Activated B cell treated with CpG ODN at 0.5 μM for 24 hours (primary cell): ENCODE measurements at regions not wholly inside any gene's neighbourhood (a gene's known extent, or its start where the extent isn't known, plus 50 kb on each side); places are given as distances from the start of the nearest gene placed in this dataset.

ENCODE experiments used
- ATAC-seq: fragments of 200-7000 bp; cut with Tn5 transposase; one replicate; pipeline ENCODE4 v1.10.0; 2021; ENCODE audit warnings: low read depth, mild to moderate bottlenecking, moderate library complexity
- CTCF ChIA-PET: fragments of 350-600 bp; sonication (Branson Sonifier 250); formaldehyde crosslinking; loops from one replicate; lab custom pipeline; 2021; ENCODE audit warnings: antibody characterized with exemption; lab: Charles Lee
- POLR2A ChIA-PET: fragments of 350-600 bp; sonication (Branson Sonifier 250); formaldehyde crosslinking; loops from one replicate; lab custom pipeline; 2021; ENCODE audit warnings: antibody characterized with exemption; lab: Charles Lee
- DNase-seq: peaks from one replicate; pipeline ENCODE4 v3.0.0; 2022
- H3K27ac Mint-ChIP-seq: one replicate; pipeline ENCODE4 v1.8.0; 2020; ENCODE audit warnings: mixed read lengths
- H3K27me3 Mint-ChIP-seq: one replicate; pipeline ENCODE4 v1.8.0; 2021; ENCODE audit warnings: mixed read lengths
- H3K36me3 Mint-ChIP-seq: one replicate; pipeline ENCODE4 v1.8.0; 2021; ENCODE audit warnings: low read depth, mixed read lengths
- H3K4me1 Mint-ChIP-seq: one replicate; pipeline ENCODE4 v1.8.0; 2021; ENCODE audit warnings: mixed read lengths
- H3K4me3 Mint-ChIP-seq: one replicate; pipeline ENCODE4 v1.8.0; 2020; ENCODE audit warnings: mild to moderate bottlenecking, mixed read lengths
- H3K9me3 Mint-ChIP-seq: one replicate; pipeline ENCODE4 v1.8.0; 2020; ENCODE audit warnings: mixed read lengths
- intact Hi-C: fragments of 100-400 bp; cut with micrococcal nuclease; formaldehyde crosslinking; loops from one replicate; pipeline ENCODE4 v1.15.1; 2024
- TF ChIP-seq, protein P1 (sequence below): fragments of 200-600 bp; IDR thresholded peaks from one replicate; pipeline ENCODE4 v1.8.0; 2022; ENCODE audit warnings: antibody characterized with exemption, mild to moderate bottlenecking

DNA sequence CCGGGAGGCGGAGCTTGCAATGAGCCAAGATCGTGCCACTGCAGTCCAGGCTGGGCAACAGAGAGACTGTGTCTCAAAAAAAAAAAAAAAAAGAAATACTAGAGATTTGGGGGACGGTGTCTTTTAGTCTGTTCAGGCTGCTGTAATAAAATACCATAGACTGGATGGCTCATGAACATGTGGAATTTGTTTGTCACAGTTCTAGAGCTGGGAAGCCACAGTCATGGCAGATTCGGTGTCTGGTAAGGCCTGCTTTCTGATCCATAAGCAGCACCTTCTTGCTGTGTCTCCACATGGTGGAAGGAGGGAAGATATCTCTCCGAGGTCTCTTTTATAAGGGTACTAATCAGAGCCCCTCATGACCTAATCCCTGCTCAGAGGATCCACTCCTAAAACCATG lies 102.7 kb upstream of the MKLN1 start:
- no peaks in the 10 kb centered on the region for H3K27me3 Mint-ChIP-seq
- no peaks in the 10 kb centered on the region for H3K36me3 Mint-ChIP-seq
- CTCF ChIA-PET, result no interaction called here
- intact Hi-C loops, result no loop called here
- no peak overlapping the region for H3K27ac Mint-ChIP-seq
- TF ChIP-seq, protein P1, sequence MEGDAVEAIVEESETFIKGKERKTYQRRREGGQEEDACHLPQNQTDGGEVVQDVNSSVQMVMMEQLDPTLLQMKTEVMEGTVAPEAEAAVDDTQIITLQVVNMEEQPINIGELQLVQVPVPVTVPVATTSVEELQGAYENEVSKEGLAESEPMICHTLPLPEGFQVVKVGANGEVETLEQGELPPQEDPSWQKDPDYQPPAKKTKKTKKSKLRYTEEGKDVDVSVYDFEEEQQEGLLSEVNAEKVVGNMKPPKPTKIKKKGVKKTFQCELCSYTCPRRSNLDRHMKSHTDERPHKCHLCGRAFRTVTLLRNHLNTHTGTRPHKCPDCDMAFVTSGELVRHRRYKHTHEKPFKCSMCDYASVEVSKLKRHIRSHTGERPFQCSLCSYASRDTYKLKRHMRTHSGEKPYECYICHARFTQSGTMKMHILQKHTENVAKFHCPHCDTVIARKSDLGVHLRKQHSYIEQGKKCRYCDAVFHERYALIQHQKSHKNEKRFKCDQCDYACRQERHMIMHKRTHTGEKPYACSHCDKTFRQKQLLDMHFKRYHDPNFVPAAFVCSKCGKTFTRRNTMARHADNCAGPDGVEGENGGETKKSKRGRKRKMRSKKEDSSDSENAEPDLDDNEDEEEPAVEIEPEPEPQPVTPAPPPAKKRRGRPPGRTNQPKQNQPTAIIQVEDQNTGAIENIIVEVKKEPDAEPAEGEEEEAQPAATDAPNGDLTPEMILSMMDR, result no peak
- DNase-seq (no peak), ATAC-seq (no peak)
- H3K9me3 Mint-ChIP-seq, result no peaks in the 10 kb centered on the region
- POLR2A ChIA-PET, result no interaction called here
- no peak overlapping the region for H3K4me3 Mint-ChIP-seq
- H3K4me1 Mint-ChIP-seq, result peaks cover 7% of the 10 kb centered on the region

DNA sequence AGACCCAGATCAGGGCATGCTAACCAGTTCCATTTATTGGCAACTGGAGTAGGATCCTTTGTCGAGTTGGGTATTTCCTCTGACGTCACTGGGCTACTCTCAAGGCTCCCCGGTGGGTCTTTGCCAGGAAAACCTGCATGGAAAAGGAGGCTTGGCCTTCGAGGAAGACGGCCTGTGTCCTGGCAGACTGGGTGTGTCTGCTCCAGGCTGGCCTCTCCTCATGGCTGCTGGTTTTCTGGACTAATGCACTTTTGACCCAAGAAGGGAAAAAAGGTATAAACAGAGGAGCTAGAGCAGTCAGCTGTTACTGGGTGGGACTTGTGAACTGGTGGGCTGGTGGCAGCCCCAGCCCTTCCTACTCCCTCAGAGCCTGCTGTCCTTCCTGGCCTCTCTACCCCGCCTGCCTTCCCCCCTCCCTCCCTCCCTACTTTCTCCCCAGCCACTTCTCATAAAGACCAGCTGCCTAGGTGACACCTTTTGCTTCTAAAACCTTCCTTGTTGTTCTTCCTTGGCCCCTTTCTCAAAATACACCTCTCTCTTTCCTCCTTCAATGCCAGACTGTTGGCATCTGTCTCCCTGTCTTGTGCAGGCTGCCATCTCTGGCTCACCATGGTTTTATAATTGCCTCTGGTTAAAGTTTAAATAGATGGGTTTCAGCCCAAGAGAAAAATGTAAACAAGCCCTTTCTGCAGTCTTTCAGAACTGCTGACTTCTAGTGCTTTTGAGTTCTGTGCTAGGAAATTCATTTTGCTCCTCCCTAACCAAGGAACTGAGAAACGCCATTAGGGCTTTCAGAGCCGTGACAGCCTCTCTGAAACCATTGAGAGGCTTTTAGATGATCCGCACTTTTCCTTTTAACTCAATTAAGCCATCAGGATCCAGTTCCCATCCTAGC lies 101.8 kb upstream of the MKLN1 start:
- ChIA-PET CTCF (no interaction called here), POLR2A (no interaction called here)
- Mint-ChIP-seq H3K27me3 (no peaks in the 10 kb centered on the region), H3K27ac (no peak overlapping the region), H3K36me3 (no peaks in the 10 kb centered on the region), H3K4me1 (peaks cover 7% of the 10 kb centered on the region), H3K4me3 (no peak overlapping the region), H3K9me3 (no peaks in the 10 kb centered on the region)
- TF ChIP-seq, protein P1, result no peak
- intact Hi-C loops, result no loop called here
- ATAC-seq (no peak), DNase-seq (no peak)

DNA sequence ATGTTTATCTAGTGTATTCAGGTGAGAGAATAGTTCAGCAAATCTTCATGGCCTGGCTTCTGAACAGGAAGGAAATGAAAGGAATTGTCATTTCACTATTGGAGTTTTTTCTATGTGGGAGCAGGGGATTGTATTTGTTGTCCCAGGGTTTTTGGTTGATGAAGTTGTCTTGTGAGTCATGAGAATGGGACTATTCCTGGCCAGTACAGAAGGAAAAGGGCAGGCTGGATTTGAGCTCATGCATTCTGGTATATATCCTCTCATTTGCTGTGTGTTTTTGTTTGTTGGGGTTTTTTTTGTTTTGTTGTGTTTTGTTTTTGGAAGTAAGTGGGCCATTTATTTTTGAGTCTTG lies 101.2 kb upstream of the MKLN1 start:
- ATAC-seq (no peak), DNase-seq (no peak)
- Mint-ChIP-seq H3K27ac (no peak overlapping the region), H3K4me3 (no peak overlapping the region), H3K36me3 (peaks cover under 1% of the 10 kb centered on the region), H3K4me1 (peaks cover 13% of the 10 kb centered on the region), H3K9me3 (no peaks in the 10 kb centered on the region), H3K27me3 (no peaks in the 10 kb centered on the region)
- POLR2A ChIA-PET, result no interaction called here
- CTCF ChIA-PET, result no interaction called here
- TF ChIP-seq, protein P1, result no peak
- intact Hi-C loops, result no loop called here

DNA sequence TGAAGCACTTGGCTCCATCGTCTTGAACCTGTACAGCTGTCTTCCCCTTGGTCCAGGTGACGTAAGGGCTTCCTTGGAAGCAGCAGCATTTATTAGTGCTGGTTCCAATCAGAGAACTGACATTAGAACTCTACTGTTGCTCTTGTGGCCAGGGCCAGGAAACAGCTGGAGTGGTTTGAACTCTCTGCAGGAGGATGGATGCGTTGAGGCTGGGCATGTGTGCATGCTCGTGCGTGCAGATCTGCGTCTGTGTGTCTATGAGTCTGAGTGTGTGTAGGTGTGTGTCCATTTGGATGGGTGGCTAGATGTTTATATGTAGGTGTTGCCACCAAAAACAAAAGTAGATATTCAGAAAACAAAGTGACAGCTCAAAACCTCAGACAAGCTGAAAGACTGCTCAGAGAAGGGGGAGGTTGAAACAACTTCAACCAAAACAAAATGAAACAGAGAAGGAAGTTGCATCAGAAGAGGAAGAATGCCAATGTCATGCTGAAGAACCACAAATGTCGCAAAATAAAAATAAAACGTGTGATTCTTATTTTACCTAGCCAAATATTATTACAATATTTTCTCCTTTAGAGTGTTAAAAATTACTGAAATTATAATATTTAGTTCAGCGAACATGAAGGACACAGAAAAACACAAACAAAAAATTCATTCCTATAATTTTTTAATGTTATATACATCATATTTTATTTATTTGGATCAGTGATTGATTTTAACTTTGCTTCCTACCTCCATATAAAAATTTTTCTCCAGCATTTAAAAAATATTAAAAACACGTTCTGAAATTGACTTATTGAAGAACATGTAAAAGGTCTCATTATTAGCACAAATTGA lies 96.1 kb upstream of the MKLN1 start:
- peaks cover 29% of the 10 kb centered on the region for H3K4me1 Mint-ChIP-seq
- ATAC-seq, result peak; percentile 73
- DNase-seq, result peak; percentile 31
- no peaks in the 10 kb centered on the region for H3K27me3 Mint-ChIP-seq
- intact Hi-C loops, result loop anchor here (1.0 to 5.0 kb wide), 6 partner anchors 9 to 270 kb away; partner anchors contain the start of gene MKLN1
- H3K4me3 Mint-ChIP-seq, result peak overlapping the region; percentile 82
- TF ChIP-seq, protein P1, result no peak
- peak overlapping the region; percentile 97 for H3K27ac Mint-ChIP-seq
- POLR2A ChIA-PET, result interaction anchor here (0.6 to 2.0 kb wide), 7 partner anchors 12 to 124 kb away, joined by 3 to 14 read pairs (median 4); partner anchors contain the start of gene MKLN1
- H3K36me3 Mint-ChIP-seq, result peaks cover 2% of the 10 kb centered on the region
- CTCF ChIA-PET, result interaction anchor here (1.2 kb wide), 1 partner anchor 125 kb away, joined by 4 read pairs; no protein-coding TSS in a partner anchor
- H3K9me3 Mint-ChIP-seq, result no peaks in the 10 kb centered on the region
